Left ventricle myocardium superior (tissue), 1 donor: ENCODE measurements at regions not wholly inside any gene's neighbourhood (a gene's known extent, or its start where the extent isn't known, plus 50 kb on each side); places are given as distances from the start of the nearest gene placed in this dataset.
"Not testable (repeated sequence)": the region's sequence is repeated elsewhere in the genome, so short reads cannot be mapped to it uniquely, and the experiment has no call there.

Source experiments
- ATAC-seq: fragments of 200-7000 bp; cut with Tn5 transposase; one replicate; pipeline ENCODE4 v1.9.1; 2020; ENCODE audit warnings: mild to moderate bottlenecking, moderate library complexity
- DNase-seq: peaks from one replicate; pipeline ENCODE4 v3.0.0-alpha.2; 2020
- intact Hi-C: fragments of 100-400 bp; cut with micrococcal nuclease; formaldehyde crosslinking; loops from one replicate; pipeline ENCODE4 v1.11.0; 2022
- donor health status: DM: no; HTN: yes; CAD: no; lungs with severe emphysema.

- DNase-seq = peak; percentile 60
- intact Hi-C loops = loop anchor here (5.0 kb wide), 1 partner anchor 326 kb away; no protein-coding TSS in a partner anchor
- peak; percentile 84 for ATAC-seq
These were observed 125.3 kb upstream of the NGF start for GRCh38 chr1:115463347-115463746.

GRCh38 chr1:115462566-115463076 lies 124.6 kb upstream of the NGF start:
- ATAC-seq (no peak), DNase-seq (no peak)
- intact Hi-C loops = loop anchor here (5.0 kb wide), 1 partner anchor 325 kb away; no protein-coding TSS in a partner anchor

GRCh38 chr1:115461526-115461925 lies 123.5 kb upstream of the NGF start:
- no peak for DNase-seq
- intact Hi-C loops = loop anchor here (5.0 kb wide), 1 partner anchor 324 kb away; no protein-coding TSS in a partner anchor
- no peak for ATAC-seq

- ATAC-seq (no peak), DNase-seq (no peak)
- intact Hi-C loops = no loop called here
These were observed 121.1 kb upstream of the NGF start for GRCh38 chr1:115459161-115459560.

- ATAC-seq (no peak), DNase-seq (no peak)
- intact Hi-C loops = no loop called here
These were observed 120.5 kb upstream of the NGF start for GRCh38 chr1:115458426-115459114.

- intact Hi-C loops = no loop called here
- ATAC-seq (no peak), DNase-seq (no peak)
These were observed 119.2 kb upstream of the NGF start for GRCh38 chr1:115457289-115457688.

- ATAC-seq (peak; percentile 65), DNase-seq (peak; percentile 43)
- intact Hi-C loops = no loop called here
These were observed 118.5 kb upstream of the NGF start for GRCh38 chr1:115456441-115456961.

GRCh38 chr1:115454837-115455511 lies 116.9 kb upstream of the NGF start:
- ATAC-seq (peak; percentile 92), DNase-seq (peak; percentile 81)
- intact Hi-C loops = no loop called here

- DNase-seq (no peak), ATAC-seq (no peak)
- intact Hi-C loops = no loop called here
These were observed 115.6 kb upstream of the NGF start for GRCh38 chr1:115453666-115454065.

GRCh38 chr1:115452600-115453329 lies 114.7 kb upstream of the NGF start:
- ATAC-seq (no peak), DNase-seq (no peak)
- intact Hi-C loops = no loop called here

- intact Hi-C loops = no loop called here
- ATAC-seq = no peak
- DNase-seq = no peak
These were observed 112.5 kb upstream of the NGF start for GRCh38 chr1:115450501-115451040.

- peak; percentile 76 for ATAC-seq
- intact Hi-C loops = no loop called here
These were observed 110.4 kb upstream of the NGF start for GRCh38 chr1:115448282-115449044.

GRCh38 chr1:115447672-115448071 lies 109.6 kb upstream of the NGF start:
- no peak for DNase-seq
- intact Hi-C loops = no loop called here
- ATAC-seq = peak; percentile 26

More at GRCh38 chr1:115448282-115449044, 110.4 kb upstream of the NGF start:
- DNase-seq = no peak

GRCh38 chr1:115445090-115445489 lies 107.0 kb upstream of the NGF start:
- DNase-seq = no peak
- intact Hi-C loops = no loop called here
- no peak for ATAC-seq

- intact Hi-C loops = no loop called here
- no peak for ATAC-seq
- no peak for DNase-seq
These were observed 102.7 kb upstream of the NGF start for GRCh38 chr1:115440733-115441132.

- not testable (repeated sequence) for DNase-seq, ATAC-seq
These were observed 101.5 kb upstream of the NGF start for GRCh38 chr1:115439520-115439919.

GRCh38 chr1:115437196-115437595 lies 99.1 kb upstream of the NGF start:
- intact Hi-C loops = no loop called here
- ATAC-seq = no peak
- DNase-seq = no peak

More at GRCh38 chr1:115439520-115439919, 101.5 kb upstream of the NGF start:
- intact Hi-C loops = not testable (repeated sequence)

GRCh38 chr1:115436596-115436995 lies 98.5 kb upstream of the NGF start:
- no peak for ATAC-seq
- DNase-seq = no peak
- intact Hi-C loops = no loop called here

- intact Hi-C loops = no loop called here
- ATAC-seq (no peak), DNase-seq (no peak)
These were observed 95.4 kb upstream of the NGF start for GRCh38 chr1:115433483-115433882.
